NCI-H2171 treated with DMSO at 0.1 percent for 48 hours (cell line): ENCODE measurements at regions not wholly inside any gene's neighbourhood (a gene's known extent, or its start where the extent isn't known, plus 50 kb on each side); places are given as distances from the start of the nearest gene placed in this dataset.
"Not testable (repeated sequence)": the region's sequence is repeated elsewhere in the genome, so short reads cannot be mapped to it uniquely, and the experiment has no call there.

Source experiments
- DNase-seq: peaks from one replicate; lab custom pipeline; 2025; lab: John Stamatoyannopoulos, UW

GRCh38 chr12:46490635-46491034 is 118.1 kb upstream of the SLC38A2 start:
- no peak for DNase-seq

GRCh38 chr12:46489951-46490388 is 117.4 kb upstream of the SLC38A2 start:
- no peak for DNase-seq

DNA sequence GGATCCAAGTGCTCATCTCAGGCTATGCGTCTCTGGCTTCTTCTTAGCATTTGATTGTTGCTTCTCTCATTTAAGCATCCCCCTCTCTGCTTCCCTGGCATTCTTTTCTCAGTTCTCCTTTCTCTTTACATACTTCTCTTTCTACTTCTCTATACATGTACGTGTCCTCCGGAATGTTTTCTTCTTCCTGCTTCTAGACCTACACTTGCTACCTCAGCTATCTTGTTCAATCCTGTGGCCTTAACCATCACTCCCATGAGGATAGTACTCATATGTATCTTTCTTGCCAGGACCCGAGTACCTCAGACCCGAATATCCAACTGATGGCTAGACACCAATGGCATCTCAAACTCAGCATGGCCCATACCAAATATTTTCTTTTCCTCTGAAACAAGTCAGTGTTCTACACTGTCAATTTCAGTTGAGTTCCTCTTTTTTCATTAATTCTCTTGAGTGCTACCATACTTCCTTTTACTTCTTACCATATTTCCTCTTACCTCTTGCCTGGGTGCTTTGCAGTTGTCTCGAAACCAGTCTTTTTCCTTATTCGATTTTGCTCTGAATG is 115.1 kb upstream of the SLC38A2 start:
- DNase-seq = no peak

- no peak for DNase-seq
Measured at GRCh38 chr12:46486588-46486987, 114.0 kb upstream of the SLC38A2 start.

GRCh38 chr12:46485853-46486252 is 113.3 kb upstream of the SLC38A2 start:
- DNase-seq = no peak

DNA sequence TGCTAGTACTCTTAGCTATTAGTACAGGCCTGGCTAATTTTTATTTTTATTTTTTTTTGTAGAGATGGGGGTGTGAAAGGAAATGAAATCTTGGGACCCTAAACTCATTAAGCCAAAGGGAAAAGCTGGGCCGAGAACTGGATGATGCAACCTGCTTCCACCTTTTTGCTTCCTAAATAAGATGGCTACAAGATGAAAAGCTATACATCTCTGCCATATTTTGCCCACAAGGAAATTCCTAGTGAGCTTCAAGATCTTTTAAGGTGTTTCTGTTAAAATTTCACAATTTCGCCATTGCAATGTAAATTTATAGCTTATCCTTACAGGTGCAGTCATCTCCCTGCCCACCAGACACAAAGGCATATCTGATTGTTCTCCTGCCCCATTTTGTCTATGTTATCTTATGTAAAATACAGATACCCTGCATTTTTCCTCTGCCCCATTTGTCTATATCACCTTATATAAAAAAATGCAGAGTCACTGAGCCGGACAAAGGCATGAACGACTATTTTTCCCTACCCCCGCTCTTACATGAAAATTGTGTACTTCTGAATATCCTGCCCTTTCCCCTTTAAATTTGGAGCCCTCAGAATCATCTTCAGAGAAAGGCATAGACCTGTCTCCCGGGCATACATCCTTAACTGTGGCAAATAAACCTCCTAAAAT is 112.0 kb upstream of the SLC38A2 start:
- DNase-seq = no peak

GRCh38 chr12:46483572-46484395 is 111.2 kb upstream of the SLC38A2 start:
- no peak for DNase-seq

DNA sequence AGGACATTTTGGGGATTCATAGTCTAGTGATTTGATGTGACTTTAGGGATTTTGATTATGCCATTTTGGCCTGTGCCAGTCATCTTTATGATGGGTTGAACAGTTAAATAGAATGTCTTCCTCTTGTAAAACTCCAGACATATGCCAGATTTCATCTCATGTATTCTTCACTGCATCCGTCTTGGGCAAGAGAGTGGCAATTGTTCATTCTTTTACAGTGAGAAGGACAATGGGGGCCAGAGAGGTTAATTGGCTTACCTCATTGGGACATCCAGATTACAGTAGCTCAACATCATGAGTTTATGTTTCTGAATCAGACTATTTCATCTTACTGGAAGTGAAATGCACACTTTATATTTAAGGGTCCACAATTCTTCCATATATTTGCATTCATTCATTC is 108.2 kb upstream of the SLC38A2 start:
- DNase-seq = no peak

DNA sequence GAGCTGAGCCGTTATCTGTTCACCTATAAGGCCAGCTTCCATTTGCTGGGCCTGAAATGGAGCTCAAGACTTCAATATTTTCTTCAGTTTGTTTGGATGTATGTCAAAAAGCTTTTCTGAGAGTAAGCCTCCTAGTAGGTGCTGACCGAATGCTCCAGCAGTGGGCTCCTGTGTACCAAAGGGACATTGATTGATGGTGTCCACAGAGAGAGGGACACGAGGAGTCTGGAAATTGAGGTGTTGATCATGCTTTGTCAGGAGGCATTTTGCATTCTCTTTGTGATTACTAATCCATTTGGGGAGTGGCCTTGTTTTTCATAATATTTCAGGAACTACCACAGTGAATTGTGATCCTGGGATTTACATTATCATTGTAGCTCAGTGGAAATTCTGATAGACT is 107.7 kb upstream of the SLC38A2 start:
- DNase-seq = no peak

- no peak for DNase-seq
Measured at GRCh38 chr12:46478123-46478522, 105.5 kb upstream of the SLC38A2 start.

GRCh38 chr12:46477541-46477940 is 105.0 kb upstream of the SLC38A2 start:
- no peak for DNase-seq

DNA sequence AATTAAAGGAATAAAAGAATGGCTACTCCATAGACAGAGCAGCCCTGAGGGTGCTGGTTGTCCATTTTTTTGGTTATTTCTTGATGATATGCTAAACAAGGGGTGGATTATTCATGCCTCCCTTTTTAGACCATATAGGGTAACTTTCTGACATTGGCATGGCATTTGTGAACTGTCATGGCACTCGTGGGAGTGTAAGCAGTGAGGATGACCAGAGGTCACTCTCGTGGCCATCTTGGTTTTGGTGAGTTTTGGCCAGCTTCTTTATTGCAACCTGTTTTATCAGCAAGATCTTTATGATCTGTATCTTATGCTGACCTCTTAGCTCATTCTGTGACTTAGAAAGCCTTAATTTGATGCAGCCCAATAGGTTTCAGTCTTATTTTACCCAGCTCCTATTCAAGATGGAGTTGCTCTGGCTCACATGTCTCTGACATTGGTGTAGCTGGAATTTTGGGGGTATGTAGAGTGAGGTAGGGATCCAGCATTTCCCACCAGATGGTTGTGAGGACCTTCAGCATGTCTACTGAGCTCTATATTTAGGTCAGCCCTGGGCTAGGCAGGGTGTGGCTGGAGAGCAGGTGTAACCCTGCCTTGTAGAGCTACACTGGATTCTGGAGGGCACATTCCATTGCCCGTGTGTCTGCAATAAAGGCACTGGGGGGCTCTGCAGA is 103.5 kb upstream of the SLC38A2 start:
- no peak for DNase-seq

DNA sequence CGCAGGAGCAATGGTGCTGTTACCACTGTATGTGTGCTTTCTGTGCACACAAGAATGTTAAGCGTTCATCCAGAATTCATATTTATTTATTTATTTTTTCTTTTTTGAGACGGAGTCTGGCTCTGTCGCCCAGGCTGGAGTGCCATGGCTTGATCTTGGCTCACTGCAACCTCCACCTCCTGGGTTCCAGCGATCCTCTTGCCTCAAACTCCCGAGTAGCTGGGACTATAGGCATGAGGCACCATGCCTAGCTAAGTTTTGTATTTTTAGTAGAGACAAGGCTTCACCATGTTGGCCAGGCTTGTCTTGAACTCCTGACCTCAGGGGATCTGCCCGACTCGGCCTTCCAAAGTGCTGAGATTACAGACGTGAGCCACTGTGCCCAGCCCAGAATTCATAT is 101.8 kb upstream of the SLC38A2 start:
- not testable (repeated sequence) for DNase-seq

DNA sequence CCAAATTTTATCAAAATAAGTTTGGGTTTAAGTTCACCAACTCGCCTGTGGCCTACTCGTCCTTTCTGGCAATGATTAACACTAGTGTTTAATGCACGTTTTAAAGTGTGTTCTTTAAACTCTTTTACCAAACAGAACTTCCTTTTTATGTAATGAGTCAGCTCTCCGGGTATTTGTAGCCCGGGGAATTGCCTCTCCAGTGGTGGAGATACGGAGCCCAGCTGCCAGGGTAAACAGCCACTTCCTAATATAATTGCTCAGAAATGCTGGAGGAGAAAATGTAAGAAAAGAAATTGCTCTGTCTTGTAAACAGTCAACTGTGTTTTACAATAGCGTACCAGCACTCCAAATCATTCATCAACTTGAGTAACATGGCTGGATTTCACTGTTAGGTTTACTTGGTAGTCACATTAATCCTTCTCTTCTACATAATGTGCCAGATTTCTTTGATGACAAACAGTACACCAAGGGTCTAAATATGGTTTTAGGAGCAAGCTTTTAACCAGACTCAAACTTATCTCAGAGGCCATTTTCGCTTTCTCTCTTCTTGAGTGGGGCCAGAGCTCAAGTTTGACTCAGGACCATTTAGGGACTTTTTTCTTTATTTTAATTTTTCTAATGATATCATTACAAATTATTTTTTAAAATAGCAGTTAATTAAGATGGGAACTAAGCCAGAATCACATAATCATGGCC is 101.2 kb upstream of the SLC38A2 start:
- DNase-seq = peak; percentile 18

DNA sequence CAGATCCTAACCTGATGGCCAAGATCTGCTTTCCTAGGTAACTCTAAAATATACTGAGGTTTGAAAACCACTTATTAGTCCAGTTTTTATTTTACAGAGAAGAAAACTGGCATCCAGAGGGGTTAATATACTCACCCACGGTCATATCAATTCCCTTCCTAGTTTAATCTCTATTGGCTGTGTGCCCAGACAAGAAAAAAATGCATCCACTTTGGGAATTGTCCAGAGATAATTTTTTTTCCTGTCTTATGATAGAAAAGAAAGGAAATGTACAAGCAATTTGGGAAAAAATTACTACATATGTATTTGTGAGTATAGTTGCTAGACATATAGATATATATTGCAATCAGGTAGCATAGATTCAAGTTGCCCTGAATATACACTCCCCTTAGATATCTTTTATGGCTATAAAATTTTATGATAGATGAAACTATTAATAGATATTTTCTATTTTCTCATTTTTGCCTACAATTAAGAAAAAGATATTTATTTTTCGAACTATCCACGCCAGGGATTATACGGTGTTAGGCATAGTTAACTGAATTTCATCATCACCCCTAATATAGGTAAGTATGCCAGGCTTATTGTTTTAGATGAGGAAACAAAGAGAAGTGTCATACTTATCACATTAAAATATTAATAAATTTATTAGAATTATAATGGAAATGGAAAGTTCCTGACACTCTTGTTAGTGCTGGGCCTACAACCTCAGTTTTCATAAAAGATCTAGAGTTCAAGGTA is 100.5 kb upstream of the SLC38A2 start:
- DNase-seq = peak; percentile 47

DNA sequence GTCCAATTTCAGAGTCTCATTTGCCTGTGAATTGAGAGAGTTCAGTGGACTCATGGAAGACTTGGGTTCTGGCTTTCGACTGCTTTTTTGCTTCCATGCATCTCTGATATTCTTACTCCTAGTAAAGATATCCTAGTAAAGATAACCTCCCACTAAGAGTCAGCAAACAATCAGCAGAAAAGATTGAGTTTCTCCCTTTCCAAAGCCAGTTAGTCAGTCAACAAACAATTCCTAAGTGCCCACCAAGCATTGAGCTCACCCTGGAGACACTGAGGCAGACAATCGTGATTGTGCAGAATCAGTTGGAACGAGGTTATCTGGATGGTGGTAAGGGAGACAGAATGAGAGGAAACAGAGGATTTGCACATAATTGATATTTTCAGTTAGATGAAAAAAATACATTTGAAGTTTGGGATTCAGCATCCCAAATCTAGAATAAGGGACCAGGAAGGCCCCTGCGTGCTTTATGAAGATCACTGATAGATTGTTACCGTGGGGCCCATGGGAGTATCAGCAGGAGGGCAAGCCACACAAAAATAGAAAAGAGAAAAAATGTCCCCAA is 99.7 kb upstream of the SLC38A2 start:
- DNase-seq = no peak

DNA sequence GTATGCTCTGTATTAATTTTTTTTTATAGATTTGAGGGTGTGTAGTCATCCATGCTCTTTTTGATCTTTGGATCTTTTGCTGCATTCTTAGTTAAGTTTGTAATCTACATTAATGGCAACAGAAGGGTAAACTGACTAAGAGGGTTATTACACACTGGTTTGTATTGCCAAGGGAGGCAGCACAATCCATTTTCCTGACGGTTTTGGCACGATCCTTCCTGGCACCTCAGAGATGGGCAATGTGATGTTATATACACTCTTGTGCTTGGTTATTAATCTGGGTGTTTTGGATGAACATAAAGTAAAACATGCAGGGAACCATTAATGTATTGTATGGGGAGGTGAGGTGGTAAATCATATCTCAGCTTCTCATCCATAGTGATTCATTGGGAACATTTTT is 98.8 kb upstream of the SLC38A2 start:
- no peak for DNase-seq

- DNase-seq = no peak
Measured at GRCh38 chr12:46470975-46471374, 98.4 kb upstream of the SLC38A2 start.

DNA sequence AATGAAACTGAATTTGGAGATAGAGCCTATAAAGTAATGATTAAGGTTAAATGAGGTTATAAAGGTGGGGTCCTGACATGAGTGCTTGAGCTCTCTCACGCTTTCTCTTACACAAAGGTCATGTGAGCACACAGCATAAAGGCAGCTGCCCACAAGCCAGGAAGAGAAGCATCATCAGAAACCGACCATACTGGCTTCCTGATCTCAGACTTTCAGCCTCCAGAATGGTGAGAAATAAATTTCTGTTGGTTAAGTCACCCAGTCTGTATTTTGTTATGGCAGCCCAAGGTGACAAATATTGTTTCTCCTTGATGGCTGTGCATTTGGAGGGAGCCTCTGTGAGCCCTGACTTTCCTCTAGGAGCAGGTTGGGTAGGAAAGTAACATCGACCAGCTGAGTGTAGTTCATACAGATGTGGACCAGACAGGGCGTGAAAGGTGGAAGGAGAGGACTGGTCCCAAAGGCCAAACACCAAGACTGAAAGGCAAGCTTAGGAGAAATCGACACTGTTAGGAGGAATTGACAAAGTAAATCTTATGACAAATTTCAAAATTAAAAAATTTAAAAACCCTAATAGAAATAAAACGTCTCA is 97.6 kb upstream of the SLC38A2 start:
- no peak for DNase-seq

DNA sequence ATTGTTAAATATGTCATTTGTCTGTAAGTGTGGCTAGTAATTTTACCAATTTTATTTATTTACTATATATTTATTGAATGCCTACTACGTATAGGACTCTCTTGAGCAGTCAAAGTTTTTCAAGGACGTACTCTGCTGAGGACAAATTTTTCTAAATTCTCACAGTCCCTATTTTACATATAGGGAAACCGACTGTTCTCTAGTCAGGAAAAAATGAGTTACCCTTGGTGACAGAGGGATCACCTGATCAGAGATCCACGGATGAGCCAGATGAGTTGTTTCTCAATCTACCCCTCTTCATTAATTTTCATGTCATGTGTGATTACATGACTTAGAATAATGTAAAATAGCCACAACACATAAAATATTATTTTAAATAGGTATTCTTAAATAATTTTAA is 96.2 kb upstream of the SLC38A2 start:
- no peak for DNase-seq

- DNase-seq = no peak
Measured at GRCh38 chr12:46468160-46468559, 95.6 kb upstream of the SLC38A2 start.
